GM18858 (cell line): ENCODE measurements at regions not wholly inside any gene's neighbourhood (a gene's known extent, or its start where the extent isn't known, plus 50 kb on each side); places are given as distances from the start of the nearest gene placed in this dataset.
"Not testable (repeated sequence)": the region's sequence is repeated elsewhere in the genome, so short reads cannot be mapped to it uniquely, and the experiment has no call there.

Experiments used
- ATAC-seq: cut with Tn5 transposase; IDR thresholded peaks from one replicate; pipeline ENCODE4 v1.9.1; 2021; ENCODE audit not compliant: unreplicated experiment

DNA sequence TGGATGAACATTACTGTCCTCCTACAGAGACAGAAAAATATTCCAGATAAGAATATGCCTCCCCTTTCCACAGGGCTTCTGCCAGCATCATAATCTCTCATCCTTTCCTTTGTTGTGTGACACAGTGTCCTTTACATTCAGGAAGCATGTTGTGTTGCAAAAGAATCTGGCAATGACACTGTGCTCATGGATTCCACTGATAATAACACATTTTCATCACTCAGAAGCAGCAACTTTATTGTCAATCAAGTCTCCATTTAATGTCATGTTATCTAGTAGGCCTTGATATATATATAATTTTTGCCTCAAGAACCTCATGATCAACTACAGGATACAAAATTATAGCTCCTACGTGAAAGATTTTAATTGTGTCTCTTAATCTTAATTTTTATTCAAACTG, 833.9 kb downstream of the FSTL5 start:
- ATAC-seq = no peak

DNA sequence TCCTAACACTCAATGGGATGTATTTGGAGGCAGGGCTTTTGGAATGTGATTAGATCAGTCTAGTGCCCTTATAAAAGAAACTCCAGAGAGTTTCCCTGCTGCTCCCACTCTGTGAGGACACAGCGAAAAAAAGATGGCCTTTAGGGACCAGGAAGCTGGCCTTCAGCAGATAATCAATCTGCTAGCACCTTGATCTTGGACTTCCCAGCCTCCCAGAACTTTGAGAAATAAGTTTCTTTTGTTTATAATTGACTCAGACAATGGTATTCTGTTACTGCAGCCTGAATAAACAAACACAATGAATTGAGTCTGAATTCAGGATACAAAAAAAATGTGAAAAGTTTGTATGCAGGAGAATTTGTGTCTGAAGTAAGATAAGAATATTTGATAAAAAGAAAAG, 842.1 kb downstream of the FSTL5 start:
- ATAC-seq = no peak

DNA sequence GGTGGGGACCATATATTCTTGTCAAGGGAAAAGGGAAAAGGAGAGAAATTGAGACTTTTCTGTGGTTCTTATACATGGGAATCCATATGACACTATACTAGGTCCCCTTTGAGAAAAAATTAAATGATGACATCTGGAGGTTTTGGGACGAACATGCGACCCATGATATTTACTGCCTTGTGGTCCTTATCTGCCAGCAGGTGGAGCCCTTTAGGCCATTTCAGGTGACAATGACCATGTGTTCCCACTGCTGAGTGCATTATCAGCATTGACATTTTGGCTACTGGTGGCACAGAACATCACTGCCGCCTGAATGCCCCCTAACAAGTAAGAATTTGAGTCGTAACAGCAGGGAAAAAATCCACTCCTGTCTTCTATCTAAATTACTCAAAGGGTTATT, 843.4 kb downstream of the FSTL5 start:
- peak; percentile 67 for ATAC-seq

DNA sequence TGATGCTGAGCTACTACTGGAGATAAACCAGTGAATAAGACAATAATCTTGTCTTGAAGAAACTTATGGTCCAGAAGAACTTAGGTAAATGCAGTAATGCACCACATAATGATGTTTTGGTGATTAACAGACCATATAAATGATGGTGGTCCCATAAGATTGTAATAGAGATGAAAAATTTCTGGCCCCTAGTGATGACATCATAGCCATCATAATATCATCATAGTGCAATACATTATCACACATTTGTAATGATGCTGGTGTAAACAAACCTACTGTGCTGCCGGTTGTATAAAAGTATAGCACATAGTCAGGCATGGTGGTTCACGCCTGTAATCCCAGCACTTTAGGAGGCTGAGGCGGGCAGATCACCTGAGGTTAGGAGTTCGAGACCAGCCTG, 846.8 kb downstream of the FSTL5 start:
- ATAC-seq = no peak

DNA sequence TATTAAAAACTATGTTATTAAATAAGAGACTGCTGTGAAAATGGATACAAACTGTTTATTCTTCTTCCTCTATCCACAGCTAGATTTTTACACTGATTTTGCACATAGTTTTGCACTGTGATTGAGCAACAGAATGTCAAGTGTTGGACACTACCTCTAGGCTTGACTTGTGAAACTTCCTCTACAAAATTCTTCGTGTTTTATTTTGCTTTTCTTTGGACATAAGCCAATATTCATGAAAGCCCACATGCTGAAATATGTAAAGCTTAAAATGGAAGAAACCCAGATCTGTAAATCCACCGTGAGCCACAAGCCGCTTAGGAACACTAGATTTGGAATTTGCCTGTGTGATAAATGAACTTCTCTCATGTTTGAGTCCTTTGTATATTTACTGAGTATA, 849.4 kb downstream of the FSTL5 start:
- no peak for ATAC-seq

DNA sequence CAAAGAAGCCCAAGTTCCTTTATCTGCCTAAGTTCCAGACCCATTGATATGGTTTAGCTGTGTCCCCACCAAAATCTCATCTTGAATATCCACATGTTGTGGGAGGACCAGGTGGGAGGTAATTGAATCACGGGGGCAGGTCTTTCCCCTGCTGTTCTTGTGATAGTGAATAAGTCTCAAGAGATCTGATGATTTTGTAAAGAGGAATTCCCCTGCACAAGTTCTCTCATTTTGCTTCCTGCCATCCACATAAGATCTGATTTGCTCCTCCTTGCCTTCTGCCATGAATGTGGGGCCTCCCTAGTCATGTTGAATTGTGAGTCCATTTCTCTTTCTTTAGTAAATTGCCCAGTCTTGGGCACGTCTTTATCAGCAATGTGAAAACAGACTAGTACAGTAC, 860.2 kb downstream of the FSTL5 start:
- no peak for ATAC-seq

DNA sequence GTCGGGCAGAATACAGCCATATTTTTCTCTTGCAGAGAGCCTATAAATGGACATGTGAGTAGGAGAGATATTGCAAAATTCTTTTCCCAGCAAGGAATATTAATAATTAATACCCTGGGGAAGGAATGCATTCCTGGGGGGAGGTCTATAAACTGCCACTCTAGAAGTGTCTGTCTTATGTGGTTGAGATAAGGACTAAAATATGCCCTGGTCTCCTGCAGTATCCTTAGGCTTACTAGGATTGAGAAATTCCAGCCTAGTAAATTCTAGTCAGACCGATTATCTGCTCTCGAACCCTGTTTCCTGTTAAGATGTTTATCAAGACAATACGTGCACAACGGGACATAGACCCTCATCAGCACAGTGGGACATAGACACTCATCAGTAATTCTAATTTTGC, 872.6 kb downstream of the FSTL5 start:
- no peak for ATAC-seq

DNA sequence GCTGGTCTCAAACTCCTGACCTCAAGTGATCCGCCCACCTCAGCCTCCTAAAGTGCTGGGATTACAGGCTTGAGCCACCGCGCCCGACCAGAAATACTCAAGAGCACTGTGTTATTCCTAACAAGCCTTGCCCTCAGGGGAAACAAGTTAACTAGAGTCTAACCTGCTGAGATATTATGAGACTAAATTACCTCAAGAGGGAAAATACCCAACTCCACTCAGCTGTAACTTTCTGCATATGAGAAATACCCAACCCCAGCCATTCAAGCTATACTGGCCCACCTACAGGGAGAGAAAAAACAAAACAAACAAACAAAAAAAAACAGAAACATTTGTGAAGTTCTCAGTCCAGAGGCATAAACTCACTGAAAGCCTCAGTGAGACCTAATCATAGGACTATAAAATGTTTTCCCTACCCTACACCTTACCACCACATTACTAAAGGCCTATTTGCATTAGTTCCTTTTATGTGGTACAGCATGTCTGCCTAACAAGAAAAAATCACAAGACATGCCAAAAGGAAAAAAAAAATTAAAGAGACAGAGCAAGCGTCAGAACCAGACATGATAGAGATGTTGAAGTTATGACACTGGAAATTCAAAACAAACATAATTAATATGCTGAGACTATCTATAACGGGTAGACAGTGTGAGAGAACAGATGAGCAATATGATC, 876.0 kb downstream of the FSTL5 start:
- ATAC-seq = peak; percentile 94

DNA sequence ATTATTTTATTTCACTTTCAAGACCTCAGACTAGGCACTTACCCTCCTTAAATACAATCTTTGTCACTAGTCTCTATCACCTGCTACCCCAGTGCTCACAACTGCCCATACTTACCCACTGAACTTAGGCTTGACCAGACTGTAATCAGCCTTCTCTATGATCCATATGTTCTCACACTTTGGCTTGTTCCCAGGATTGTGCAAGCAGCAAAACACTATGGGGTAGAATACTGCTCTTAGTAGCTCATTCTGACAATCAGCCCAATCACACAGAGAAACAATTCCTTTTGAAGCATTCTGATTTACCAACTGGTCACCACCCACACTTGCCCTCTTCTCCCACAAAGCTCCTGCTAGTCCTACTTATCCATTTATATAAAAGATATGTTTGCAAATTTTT, 878.3 kb downstream of the FSTL5 start:
- no peak for ATAC-seq

DNA sequence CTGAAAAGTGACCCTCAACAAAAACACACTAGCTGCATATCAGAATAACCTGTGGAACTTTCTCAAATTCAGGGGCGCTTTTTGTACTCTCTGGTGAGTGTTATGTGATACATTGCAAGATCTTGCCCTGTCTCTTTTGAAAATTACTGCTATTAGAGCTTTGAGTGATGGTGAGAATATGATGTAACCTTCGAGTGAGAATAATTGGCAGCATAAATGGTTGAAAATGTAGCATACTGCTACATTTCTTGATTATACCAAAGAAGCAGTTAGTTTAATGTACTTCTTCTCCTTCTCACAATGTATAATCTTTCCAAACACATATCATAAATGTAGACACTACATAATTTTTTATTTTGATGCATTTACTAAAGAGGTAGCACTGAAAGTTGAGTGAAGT, 882.9 kb downstream of the FSTL5 start:
- no peak for ATAC-seq

DNA sequence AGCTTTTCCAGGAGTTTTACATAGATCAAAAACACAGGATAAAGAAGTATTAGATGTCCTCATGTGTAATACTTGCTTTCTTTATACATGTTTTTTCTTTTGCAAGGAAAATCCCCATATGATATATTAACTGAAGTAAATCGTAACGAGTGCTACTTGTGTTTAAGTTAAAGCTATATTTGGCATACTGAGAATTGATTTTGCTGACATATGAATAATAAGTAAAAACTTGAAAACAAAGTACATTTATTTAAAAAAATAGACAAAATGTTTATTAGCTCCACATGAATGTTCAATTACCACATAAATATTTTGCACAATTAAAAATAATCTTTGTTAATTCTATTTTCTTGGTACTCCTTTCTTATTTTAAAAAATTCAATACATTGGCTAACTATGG, 884.7 kb downstream of the FSTL5 start:
- no peak for ATAC-seq

DNA sequence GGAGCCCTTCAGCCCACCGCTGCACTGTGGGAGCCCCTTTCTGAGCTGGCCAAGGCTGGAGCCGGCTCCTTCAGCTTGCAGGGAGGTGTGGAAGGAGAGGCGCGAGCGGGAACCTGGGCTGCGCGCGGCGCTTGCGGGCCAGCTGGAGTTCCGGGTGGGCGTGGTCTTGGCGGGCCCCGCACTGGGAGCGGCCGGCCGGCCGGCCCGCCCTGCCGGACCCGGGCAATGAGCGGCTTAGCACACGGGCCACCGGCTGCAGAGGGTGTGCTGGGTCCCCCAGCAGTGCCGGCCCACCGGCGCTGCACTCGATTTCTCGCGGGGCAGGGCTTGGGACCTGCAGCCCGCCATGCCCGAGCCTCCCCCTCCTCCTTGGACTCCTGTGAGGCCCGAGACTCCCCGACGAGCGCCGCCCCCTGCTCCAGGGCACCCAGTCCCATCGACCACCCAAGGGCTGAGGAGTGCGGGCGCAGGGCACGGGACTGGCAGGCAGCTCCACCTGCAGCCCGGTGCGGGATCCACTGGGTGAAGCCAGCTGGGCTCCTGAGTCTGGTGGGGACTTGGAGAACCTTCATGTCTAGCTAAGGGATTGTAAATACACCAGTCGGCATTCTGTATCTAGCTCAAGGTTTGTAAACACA, 886.5 kb downstream of the FSTL5 start:
- not testable (repeated sequence) for ATAC-seq

DNA sequence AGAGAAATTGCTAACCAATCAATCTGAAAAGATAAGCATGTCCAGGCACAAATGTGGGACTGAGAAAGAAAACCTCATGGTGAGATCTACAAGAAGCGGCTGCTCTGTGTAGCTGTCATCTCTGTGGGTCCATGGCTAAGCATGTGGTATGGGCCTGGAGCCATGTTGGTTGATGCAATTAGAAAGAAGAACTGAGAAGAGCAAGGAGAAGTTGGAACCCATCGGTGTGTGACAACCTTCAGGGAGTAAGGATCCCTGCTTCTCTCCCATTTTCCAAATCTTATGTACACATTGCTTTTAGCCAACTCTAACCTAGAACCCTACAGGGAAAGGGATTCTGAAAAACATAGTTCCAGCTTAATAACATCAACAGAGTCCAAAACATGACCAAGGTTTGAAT, 890.2 kb downstream of the FSTL5 start:
- ATAC-seq = no peak

DNA sequence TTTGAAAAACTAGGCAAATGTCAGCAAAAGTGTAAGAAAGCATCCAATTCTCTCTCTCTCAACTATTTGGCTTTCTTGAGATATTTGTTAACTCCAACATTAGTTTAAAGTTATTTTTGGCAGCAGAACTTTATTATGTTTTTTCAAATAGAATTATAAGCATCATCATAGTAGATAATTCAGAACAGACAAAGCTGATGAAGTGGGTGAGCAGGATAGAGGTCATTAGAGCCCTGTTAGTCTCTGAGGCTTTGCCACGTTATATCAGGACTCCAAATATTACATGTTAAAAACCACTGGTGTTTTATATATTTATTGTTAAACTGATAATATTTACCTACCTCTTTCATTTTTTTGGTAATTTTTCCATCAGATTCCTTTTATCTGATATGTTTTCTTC, 903.0 kb downstream of the FSTL5 start:
- no peak for ATAC-seq

DNA sequence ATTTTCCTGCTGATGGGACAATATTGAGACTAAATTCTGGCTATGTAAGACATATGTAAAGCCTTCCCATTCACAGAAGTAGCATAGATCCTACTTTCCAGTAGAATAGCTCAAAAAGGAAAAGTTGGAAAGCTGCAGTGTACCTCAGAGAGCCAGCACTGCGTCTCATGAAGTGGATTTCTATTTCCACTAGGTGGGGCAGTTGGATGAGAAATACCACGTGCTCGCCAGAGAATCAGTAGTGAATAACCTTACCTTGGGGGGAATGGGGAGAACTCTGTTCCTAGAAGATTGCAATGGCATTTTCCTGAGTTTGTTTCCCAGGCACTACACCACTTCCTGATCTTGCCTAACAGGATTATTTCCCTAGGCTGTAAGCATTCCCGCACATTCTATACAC, 907.1 kb downstream of the FSTL5 start:
- no peak for ATAC-seq

DNA sequence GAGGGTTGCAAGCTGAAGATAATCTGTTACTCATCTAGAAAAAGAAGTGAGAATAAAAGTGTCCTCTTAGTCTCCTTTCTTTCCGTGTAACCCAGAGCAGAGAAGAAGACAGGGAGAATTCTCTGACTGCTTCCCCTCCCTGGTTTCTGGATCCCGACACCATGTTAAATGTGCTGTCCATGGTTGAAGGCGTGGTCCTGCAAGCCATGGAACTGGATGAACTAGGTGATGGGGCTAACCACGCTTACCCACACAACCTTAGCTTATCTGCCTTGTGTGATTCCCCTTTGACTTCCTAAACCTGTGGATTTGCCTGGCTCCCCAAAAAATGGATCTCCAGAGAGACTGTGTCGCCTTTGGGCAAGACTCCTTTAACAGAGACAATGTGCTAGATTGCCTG, 907.6 kb downstream of the FSTL5 start:
- ATAC-seq = no peak

DNA sequence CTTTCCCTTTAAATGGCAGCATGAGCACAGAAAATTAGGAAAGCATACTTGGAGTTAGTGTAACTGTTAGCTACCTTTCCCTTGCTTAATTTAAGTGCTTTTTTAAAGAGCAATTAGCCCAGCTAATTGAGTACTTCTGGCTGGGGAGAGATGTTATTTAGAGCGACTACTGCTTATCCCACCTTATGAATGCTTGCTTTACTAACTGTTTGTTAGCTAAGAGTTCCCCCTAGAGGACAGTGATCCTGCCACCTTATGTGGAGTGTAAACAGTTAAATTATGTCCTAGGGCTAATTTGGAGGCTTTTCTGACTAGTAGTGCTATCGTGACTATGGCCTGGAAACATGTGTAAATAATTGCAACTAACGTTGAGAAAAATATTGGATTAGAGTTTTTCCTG, 909.4 kb downstream of the FSTL5 start:
- ATAC-seq = no peak

DNA sequence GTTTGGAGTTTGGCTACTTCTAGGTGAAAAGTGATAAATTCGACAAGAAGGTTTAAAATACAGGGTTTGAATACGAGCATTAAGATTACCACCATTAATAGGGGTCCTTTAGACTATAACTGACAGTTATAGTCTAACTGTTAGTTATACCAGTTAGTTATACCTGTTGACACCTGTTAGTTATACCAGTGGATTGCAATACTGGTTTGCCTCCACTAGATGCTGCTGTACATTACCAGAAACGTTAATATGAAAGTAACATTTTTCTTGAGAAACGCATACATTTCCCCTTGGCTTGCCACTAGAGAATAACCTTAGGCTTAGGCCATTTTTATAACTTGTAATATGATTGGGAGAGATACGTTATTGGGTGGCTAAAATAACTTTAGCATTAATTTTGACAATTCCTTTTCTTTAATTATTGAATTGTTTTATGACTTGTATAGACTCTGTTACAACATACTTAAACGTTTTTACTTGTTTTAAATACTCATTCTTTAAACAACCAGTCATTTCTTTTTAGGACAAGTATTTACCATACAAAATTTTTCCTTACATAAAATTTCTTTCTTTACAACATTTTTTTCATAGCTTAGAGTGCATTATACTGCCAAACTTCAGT, 911.2 kb downstream of the FSTL5 start:
- ATAC-seq = peak; percentile 82

DNA sequence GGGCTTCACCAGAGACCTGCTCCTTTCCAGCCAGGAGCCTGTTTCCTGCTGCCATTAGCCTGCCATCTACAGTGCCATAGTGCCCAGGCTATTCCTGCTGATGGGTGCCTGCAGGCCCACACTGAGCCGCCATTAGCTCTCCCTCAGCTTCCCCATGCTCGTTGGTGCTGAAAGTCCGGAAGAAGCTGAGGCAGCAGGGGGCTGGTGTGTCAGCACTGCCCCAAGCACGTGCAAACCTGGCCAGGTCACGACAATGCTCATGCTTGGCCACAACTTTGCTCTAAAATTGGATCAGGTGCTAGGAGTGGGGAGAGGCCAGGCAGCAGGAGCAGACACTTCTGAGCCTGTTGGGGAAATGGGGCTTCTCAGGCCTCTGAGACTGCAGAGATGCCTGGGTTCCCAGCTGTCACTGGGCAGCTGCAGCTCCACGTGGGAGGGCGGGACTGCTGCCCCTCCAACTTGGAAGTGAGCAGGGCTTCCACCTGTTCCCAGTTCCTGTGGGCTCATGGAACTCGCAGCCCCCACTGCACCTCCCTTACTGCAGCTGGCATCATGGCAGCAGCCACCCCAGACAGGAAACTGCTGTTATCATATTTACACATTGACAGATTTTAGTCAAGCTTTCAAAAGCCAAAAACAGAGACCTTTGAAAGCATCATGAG, 913.9 kb downstream of the FSTL5 start:
- no peak for ATAC-seq

DNA sequence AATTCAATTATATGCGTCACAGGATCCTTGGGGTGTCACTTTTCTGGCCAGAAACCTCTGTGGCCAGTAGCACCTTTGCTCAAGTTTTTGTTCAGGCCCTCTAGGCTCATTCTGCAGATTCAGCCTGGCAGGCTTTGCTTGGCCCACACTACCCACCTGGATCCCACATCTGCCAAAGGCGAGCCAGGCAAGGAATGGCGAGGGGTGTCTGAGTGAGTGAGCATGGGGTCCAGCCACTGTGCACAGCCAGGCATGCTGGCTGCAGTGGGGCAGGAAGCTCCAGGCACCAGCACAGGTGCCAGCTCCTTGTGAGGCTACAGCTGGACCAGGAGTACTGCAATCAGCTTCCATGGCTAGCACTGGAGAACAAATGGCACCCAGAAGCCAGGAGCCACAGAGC, 914.9 kb downstream of the FSTL5 start:
- no peak for ATAC-seq

DNA sequence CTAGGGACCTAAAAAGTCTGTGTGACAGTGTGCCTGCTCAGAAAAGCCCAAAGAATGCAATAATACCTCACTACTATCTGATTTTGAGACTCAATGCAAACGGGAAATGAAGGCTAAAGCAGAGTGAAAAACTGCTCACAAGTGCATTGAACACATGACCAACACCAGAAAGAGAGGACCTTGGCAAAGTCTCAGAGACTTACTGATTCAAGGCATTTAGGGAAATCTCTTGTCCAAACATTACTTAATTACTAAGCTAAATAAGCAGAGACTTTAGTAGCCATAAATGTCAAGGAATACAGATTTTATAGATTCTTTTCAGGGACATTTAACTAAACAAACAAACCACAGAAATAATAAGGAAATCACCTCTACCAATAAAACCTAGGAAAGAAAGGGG, 916.0 kb downstream of the FSTL5 start:
- no peak for ATAC-seq

DNA sequence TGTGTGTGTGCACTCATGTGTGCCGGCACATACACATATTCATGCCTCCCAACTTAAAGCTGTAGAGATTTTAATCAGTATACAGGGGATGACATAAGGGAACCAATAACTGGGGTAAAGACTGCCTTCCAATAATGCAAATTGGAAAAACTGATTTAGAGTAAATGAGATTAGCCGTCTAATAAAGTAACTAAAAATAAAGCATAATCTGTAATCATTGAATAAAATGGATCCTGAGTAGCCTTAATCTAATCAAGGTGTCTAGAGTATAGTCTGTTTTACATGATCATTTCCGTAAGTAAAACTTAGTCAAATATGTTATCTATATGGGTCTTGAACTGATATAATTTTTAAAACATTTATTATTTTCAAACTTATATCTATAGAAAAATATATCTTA, 925.8 kb downstream of the FSTL5 start:
- no peak for ATAC-seq
